CD1c-positive myeloid dendritic cell (primary cell): ENCODE measurements at regions not wholly inside any gene's neighbourhood (a gene's known extent, or its start where the extent isn't known, plus 50 kb on each side); places are given as distances from the start of the nearest gene placed in this dataset.

Experiments used
- DNase-seq: peaks from one replicate; pipeline ENCODE4 v3.0.0-alpha.2; 2016; ENCODE audit errors: extremely low spot score

DNA sequence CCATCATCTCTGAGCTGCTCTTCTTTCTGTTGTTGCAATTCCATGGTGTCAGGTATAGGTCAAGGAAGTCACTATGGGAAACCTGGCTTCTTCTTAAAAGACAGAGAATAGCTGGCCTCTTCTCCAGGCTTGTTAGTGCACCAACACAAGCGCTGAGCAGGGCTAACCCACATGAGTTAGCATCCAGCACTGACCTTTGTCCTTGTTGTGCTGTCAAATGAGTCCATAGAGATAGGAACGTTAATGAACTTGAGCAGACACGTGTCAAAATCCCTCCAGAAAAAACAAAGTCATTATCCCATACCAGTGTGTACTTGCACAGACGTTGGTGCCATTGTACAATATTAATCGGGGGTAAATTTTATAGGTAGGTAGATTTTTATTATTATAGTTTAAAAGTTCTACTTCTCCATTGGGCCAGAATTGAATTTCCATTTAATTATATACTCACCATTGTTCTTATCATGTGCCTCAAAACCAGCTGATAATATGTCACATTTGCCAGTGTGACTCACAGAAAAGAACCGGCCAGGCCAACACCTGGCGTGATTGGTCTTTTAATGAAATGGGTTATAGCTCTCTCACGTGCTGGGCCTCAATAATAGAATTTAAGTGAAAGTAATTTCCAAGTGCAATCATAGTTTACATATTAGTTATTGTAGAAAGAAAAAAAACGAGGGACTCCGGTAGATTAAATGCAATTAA, 468.8 kb upstream of the MGMT start:
- DNase-seq: no peak

DNA sequence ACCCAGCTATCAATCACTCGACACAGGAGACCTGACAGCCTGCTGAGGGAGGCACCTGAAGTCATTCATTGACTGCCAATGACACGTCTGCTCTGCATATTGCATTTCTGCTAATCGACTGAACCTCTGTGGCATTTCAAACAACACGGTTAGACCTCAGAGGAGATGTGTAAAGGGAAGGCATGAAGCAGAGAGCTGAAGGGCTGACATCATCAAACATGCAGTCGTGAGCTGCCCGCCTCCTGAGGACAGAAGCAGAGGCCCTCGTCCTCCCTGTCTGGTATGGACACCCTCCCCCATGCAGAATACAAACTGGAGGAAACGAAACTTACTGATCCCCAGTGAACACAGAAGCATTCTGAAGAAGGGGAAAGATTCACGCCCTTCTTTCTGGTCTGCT, 462.6 kb upstream of the MGMT start:
- DNase-seq: no peak

DNA sequence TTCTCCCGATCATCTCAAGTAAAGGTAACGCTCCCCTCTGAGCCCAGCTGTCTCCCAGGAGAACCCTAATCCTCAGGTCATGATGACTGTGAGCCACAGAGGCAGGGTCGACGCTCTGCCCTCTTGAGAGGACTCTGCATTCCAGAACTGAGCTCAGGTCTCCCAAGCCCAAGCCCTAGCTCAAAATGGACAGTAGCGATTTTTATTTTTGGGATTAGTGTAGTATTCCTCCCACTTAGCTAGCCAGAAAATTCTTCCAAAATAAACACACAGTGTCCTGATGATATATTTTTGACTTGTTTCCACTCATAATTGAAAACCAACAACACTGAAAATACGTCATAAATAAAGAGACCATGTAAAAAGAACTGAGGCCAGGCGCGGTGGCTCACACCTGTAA, 462.0 kb upstream of the MGMT start:
- DNase-seq: no peak

DNA sequence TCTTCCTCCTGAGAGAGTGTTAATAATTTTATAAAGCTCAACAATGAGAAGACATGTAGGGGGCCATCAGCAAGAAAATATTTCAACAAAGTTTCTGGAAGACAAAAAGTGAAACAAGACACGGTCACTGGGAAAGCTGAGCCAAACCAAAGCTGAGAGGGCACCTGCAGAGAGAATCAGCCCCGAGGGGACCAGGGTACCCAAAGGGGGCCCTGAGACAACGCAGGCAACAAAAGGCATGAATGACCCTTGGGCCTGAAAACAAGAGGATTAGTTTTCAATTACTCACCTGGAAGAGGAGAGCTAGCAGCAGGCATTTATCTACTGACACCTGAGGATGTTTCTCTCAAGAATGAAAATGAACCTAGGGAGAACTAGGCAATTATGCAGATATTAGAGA, 461.2 kb upstream of the MGMT start:
- no peak for DNase-seq

DNA sequence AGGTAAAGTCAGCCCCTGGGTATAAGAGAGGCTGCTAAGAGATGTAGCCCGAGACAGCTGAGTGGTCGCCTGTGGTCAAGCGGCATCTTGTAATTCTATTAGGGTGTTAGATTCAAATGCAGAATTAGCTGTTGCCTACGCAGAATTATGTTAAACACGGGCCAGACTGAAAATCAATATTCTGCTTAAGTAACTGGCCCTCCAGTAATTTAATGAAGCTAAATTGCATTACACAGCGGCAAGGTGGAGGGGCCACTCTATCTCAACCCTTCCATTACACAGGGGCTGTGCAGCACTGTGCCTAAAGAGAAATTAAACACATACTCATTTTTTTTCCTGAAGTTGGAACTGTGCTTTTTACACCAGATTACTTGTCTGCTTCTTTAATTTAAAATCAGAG, 448.5 kb upstream of the MGMT start:
- no peak for DNase-seq

DNA sequence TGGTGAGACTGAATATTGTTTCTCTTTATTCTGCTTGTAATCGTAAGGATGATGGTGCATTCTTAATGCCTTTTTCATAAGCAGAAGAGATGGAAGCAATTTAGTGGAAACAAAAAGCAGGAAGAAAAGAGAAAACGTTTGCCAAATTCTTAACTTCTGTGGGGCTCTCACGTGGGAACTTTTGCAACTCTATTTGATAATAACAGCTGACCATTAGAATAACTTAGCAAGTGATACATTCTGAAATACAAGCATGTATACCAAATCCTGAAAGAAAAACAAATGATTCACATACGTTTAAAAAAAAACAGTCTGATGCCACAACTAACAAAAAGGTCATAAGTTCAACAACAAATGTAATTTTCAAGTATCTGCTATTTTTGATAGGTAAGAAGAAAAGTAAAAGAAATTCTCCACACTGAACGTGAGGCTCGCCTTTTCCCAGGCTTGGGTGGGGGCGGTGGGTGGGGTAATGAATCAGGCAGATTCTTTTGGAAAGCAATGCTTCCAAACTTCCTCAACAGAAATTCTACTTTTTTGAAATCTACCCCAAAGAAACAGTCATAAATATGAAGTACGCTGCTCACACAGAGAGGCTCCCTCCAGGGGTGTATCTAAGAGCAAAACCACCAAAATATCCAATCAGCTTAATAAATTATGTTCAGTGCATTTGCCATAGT, 446.2 kb upstream of the MGMT start:
- no peak for DNase-seq

DNA sequence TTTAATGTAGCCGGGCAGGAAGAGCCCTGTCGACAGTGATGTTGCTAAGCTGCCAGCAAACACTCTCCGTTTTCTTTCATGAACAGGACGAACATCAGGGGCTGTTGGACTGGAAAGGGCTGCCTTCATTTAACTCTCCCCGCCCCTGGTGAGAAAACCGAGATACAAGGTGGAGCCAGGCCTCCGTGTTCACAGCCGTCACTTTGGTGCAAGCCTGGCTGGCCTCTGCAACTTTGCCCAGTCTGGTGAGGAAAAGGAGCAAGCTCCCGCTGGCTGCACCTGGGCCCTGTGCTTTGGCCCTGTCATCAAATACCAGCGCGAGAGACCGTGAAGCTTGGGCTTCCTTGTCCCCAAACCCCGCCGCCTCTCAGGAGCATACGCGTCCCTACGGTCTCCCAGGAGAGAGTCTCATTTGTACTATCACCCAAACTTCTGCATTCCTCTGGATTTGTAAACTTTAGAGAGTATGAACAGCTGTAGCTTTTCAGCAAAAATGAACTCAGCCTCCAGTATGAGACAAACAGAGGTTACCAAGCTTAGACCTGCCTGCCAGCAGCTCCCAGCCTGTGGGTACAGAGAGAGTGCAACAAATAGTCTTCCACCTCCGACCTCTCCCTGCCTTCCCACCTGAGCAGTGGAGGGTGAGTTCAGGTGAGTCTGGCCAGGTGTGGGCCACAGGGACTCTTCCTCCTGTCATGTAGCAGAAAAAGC, 445.3 kb upstream of the MGMT start:
- no peak for DNase-seq

GRCh38 chr10:129023082-129023481, 444.0 kb upstream of the MGMT start:
- no peak for DNase-seq

DNA sequence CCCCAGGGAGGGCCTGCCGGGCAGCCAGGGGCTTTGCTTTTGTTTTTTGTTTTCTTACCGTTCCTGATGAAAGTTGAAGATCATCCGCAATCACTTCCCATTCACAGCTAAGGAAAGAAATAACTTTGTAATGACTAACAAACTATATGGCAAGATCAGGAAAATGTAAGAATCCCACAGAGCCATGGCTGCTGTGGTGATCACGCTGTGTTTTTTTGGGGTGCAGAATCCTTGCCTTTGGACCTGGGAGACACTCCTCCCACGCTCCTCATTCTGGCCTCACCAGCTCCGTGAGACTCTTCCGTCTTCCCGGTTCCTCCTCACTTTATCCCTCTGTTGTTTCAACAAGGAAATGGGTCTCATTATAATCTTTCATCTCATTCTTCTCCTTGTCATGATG, 443.0 kb upstream of the MGMT start:
- DNase-seq: no peak

DNA sequence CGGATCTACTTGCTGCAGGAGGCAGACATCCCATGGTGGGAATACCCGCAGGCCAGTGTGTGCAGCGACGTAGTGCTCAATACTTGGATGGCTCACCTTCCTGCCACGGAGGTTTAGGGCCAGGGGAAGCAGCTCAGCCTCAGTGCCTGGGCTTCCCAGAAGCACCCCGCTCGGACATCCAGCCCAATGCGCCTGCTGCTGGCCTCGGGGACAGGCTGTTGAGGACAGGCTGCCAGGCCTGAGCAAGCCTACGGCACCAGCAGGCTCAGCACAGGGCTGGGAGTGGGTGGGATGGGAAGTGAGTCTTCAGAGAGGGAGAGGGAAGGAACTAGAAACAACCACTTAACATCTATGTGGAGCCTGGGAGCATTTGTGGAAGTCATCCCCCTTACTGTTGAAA, 441.3 kb upstream of the MGMT start:
- no peak for DNase-seq

GRCh38 chr10:129027906-129028305, 439.1 kb upstream of the MGMT start:
- no peak for DNase-seq

DNA sequence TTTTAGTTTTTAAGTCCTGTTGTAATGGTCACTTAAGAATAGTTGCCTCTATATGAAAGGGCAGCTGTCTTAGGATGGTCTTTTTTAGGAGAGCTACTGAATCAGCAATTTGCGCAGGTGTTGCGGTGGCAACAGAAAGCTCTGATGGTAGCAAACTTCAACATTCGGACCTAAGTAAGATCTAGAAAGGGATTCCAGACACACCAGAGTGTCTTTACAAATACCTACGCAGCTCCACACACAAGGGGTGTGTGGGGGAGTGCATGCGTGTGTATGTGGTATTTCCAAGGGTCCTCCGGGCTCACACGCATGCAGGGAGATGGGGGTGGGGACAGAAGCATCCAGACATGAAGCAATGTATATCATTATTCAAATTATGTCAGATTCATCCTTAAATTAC, 438.6 kb upstream of the MGMT start:
- DNase-seq: no peak

DNA sequence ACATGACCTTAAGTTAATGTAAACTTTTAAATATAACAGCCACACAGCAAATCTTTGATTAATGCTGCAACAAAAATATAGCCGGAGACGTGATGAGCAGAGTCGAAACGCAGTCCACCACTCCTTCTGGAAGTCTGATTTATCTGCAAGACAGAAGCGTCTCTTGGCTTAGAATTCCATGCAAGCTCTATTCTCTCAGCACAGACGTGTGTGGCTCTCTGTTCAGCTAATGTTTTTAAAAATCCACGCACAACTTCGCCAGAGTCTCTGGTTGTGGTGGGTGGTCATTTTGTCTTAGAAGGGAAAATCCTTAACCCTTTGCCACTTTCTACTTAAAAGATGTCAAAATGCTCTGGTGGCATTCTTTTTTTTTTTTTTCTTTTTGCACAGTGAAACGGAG, 438.0 kb upstream of the MGMT start:
- DNase-seq: no peak

DNA sequence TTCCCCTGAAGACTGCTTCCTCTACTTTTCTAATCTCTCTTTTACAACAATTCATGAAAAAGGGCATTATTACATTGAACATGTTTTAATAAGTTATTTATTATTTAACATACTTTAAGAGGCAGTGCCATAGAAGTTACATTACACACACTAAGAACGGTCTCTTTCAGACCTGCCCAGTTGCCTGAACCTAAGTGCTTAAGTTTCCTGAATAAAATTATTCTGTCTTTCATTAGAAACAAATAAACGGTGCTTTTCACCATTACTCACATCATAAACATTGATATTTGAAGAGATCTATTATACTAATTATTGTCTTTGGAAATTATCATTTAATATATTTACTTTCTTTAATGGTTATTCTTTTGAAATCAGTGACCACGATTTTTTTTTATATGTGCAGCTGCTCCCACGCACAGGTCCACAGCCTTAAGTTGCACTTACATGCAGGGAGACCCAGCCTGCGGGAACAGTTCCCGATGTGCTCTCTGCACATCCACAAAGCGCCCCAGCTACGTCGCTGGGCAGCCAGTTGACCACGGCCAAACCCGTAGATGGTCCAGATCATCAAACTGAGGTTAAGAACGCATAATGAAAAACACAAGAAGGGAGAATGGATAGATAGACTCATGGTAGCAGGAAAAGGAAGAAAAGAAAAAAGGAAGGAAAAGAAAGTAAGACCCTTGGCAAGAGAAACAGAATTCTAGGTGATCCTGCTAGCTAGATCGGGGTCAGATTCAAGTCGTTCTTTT, 437.0 kb upstream of the MGMT start:
- DNase-seq: no peak

DNA sequence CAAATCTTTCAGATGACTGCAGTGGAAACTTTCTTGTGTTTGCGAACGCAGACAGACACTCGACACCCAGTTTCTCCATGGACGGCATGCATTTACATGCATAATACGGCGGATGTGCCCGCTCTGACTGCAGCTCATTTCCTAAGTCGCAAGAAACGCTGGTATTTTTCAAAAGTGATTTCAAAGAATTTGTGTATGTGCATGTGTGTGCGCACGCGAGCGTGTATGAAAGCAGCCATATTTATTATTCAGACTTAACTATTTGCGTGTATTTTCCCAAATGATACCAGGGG, 436.5 kb upstream of the MGMT start:
- no peak for DNase-seq

DNA sequence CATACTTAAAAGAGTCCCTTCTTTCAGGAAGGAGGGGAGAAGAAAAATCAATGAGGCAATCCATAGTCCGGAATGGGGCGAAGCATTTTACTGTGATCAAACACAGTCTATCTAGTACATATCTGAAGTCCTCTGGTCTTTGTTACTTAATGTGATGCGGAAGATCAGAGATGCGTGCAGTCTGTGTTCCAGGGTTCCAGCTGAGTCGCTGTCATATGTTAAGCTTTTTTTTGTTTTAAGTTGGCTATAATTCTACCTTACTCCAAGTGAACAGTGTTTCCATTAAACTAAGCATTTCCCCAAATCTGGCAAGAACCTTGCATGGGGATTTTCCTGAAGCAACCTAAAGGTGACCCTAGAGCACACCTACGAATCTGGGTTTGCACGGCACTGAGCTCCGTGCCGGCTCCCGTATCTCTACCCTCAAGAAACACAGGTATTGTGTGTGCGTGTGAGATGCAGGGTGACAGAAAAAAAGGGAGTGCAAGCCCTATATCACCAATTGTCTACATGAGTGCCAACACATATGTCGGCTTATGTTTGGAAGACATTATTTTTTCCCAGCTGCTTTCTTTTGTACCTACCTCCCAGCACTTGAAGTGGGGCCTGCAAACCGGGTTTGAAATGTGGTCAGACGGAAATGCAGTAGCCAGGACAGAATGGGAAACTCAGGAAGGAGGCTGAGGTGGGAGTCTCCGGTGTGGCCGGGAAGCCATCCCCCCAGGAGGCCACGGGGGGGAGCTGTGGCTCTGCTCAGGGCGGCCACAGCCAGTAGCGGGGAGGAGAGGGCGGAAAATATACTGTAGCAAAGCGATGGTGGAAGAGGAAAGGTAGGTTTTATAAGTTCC, 435.8 kb upstream of the MGMT start:
- DNase-seq: peak; percentile 20

DNA sequence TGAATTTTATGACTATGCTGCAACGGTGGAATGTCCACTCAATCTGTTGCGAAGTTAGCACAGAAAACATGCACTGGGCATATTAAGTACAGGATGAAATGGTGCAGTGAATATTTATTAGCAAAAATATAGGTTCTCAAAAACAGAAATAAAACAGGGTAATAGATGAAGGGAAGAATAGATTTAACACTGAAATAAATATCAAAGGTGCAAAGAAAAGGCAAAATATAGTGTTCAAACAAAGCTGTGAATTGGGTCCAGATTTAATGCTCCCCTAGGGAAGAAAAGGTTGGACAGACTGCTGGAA, 435.2 kb upstream of the MGMT start:
- DNase-seq: no peak

DNA sequence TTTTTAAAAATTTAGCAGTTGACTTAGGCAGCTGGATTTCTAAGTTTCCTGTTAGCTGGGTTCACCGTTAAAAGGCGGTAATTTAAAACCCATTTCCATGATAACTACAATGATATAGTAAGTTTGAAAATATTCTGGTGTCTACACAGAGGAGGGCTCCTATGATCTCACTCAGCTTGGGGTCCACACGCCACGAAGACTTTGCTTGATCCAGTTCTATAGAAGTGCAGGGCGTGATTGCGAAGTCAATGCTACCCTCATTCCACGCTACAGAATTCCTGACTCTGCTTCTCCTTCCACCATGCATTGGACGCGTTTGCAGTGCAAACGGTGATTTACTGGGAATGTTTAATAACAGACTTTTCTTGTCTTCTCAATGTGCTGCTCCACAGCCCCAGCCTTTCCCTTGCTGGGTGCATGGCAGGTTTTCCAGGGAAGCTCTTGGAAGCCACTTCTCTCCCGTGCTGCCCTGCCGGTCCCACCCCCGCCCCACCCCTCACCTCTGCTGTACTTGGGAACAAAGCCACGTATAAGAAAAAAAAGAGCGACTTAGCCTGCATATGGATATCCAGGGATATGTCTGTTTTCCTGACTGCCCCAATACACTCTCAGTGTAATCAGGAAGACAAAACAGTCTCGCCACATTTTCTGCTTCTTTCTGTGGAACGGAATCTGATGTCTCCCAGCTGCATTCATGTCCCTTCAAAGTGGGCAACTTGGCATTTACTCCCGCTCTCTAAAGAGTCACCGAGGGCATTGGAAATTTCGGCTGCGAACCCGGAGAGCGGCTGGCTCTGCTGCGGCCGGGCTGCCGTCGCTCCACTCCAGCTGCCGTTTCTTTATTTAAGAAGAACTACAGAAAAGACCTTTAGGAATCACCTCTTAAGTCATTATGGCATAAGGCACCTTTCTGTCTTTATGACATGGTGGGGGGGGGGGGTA, 434.4 kb upstream of the MGMT start:
- DNase-seq: no peak

DNA sequence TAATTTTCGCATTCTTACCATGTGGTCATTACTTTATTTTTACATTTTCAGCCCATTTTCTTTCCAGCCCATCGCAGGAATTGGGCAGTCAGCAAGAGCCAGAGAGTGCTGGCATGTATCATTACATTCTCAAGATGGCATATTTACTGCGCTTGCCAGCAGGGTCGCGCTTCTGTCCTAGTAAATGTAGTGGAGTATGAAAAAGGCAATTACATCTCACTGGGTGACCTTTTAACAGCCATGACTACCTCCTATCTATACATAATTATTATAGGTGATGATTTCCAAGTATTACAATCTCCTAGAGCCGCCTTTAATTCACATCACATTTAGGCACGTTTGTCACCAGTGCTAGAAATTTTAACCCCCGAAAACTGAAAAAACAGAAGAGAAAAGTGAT, 433.7 kb upstream of the MGMT start:
- no peak for DNase-seq

GRCh38 chr10:129033790-129034272, 433.2 kb upstream of the MGMT start:
- DNase-seq: no peak
